WTC11 (cell line): ENCODE measurements at regions not wholly inside any gene's neighbourhood (a gene's known extent, or its start where the extent isn't known, plus 50 kb on each side); places are given as distances from the start of the nearest gene placed in this dataset.

Experiments used
- ATAC-seq: fragments of 200-7000 bp; cut with Tn5 transposase; 2 replicates; pipeline ENCODE4 v1.10.0; 2021; ENCODE audit warnings: mild to moderate bottlenecking, moderate library complexity
- CTCF ChIA-PET: fragments of 300-600 bp; sonication (Branson Sonifier 250); formaldehyde crosslinking; loops from one replicate; lab custom pipeline; 2021; ENCODE audit warnings: antibody characterized with exemption; lab: Charles Lee
- POLR2A ChIA-PET: fragments of 350-600 bp; sonication (Branson Sonifier 250); formaldehyde crosslinking; loops from one replicate; lab custom pipeline; 2021; ENCODE audit warnings: antibody characterized with exemption; lab: Charles Lee
- DNase-seq: peaks from one replicate; pipeline ENCODE4 v3.0.0; 2021; ENCODE audit warnings: low spot score
- H3K27ac Mint-ChIP-seq: 2 replicates; pipeline ENCODE4 v1.8.0; 2021; ENCODE audit warnings: mixed read lengths
- H3K27me3 Mint-ChIP-seq: 2 replicates; pipeline ENCODE4 v1.8.0; 2021; ENCODE audit warnings: low read depth, mild to moderate bottlenecking, moderate library complexity, mixed read lengths
- H3K36me3 Mint-ChIP-seq: 2 replicates; pipeline ENCODE4 v1.8.0; 2021; ENCODE audit warnings: mixed read lengths
- H3K4me1 Mint-ChIP-seq: 2 replicates; pipeline ENCODE4 v1.8.0; 2022; ENCODE audit warnings: mixed read lengths
- H3K4me3 Mint-ChIP-seq: 2 replicates; pipeline ENCODE4 v1.8.0; 2021; ENCODE audit warnings: mild to moderate bottlenecking, moderate library complexity, mixed read lengths
- H3K9me3 Mint-ChIP-seq: 2 replicates; pipeline ENCODE4 v1.8.0; 2021; ENCODE audit warnings: mixed read lengths
- ATF2 ChIP-seq: sonication (generic); formaldehyde crosslinking; IDR thresholded peaks from 2 replicates; pipeline ENCODE4 v1.8.1; 2022; ENCODE audit warnings: low read depth, missing genetic modification reagents, borderline replicate concordance
- CBFB ChIP-seq: sonication (generic); formaldehyde crosslinking; IDR thresholded peaks from 2 replicates; pipeline ENCODE4 v1.8.1; 2022; ENCODE audit warnings: mild to moderate bottlenecking, low read depth, missing genetic modification reagents
- CREB1 ChIP-seq: sonication (generic); formaldehyde crosslinking; IDR thresholded peaks from 2 replicates; pipeline ENCODE4 v1.8.0; 2023; ENCODE audit warnings: mild to moderate bottlenecking, missing genetic modification reagents
- E2F5 ChIP-seq: sonication (generic); formaldehyde crosslinking; IDR thresholded peaks from 2 replicates; pipeline ENCODE4 v1.8.1; 2022; ENCODE audit warnings: mild to moderate bottlenecking, moderate library complexity, missing genetic modification reagents
- ESRRA ChIP-seq: sonication (generic); formaldehyde crosslinking; IDR thresholded peaks from 2 replicates; pipeline ENCODE4 v1.8.1; 2022; ENCODE audit warnings: mild to moderate bottlenecking, missing genetic modification reagents, borderline replicate concordance
- GRHL2 ChIP-seq: fragments of 250-450 bp; sonication (Bioruptor Pico); IDR thresholded peaks from 2 replicates; pipeline ENCODE4 v1.8.0; 2022; ENCODE audit warnings: mild to moderate bottlenecking, moderate library complexity; ENCODE audit not compliant: insufficient replicate concordance, severe bottlenecking
- GTF2I ChIP-seq: fragments of 250-450 bp; sonication (Bioruptor Pico); conservative IDR thresholded peaks from 2 replicates; pipeline ENCODE4 v1.4.0; 2021; ENCODE audit warnings: mild to moderate bottlenecking
- HMGA2 ChIP-seq: fragments of 250-450 bp; sonication (Bioruptor Pico); IDR thresholded peaks from 2 replicates; pipeline ENCODE4 v1.4.0; 2021; ENCODE audit warnings: mild to moderate bottlenecking, moderate library complexity
- MYBL2 ChIP-seq: sonication (generic); formaldehyde crosslinking; IDR thresholded peaks from 2 replicates; pipeline ENCODE4 v1.8.1; 2023; ENCODE audit warnings: mild to moderate bottlenecking, moderate library complexity, missing genetic modification reagents
- NFYB ChIP-seq: sonication (generic); formaldehyde crosslinking; conservative IDR thresholded peaks from 2 replicates; pipeline ENCODE4 v1.8.0; 2022; ENCODE audit warnings: low read depth, missing genetic modification reagents
- RELA ChIP-seq: sonication (generic); formaldehyde crosslinking; IDR thresholded peaks from 2 replicates; pipeline ENCODE4 v1.8.1; 2022; ENCODE audit warnings: missing genetic modification reagents, mild to moderate bottlenecking, borderline replicate concordance
- STAT6 ChIP-seq: sonication (generic); formaldehyde crosslinking; conservative IDR thresholded peaks from 2 replicates; pipeline ENCODE4 v1.8.1; 2023; ENCODE audit warnings: mild to moderate bottlenecking, low read depth, missing genetic modification reagents, moderate library complexity
- ZMAT4 ChIP-seq: fragments of 250-450 bp; sonication (Bioruptor Pico); IDR thresholded peaks from 2 replicates; pipeline ENCODE4 v1.9.0; 2021; ENCODE audit warnings: mild to moderate bottlenecking
- ZNF138 ChIP-seq: sonication (generic); formaldehyde crosslinking; conservative IDR thresholded peaks from 2 replicates; pipeline ENCODE4 v1.8.1; 2022; ENCODE audit warnings: mild to moderate bottlenecking, moderate library complexity, missing genetic modification reagents
- ZNF232 ChIP-seq: sonication (generic); formaldehyde crosslinking; IDR thresholded peaks from 2 replicates; pipeline ENCODE4 v1.8.0; 2022; ENCODE audit warnings: mild to moderate bottlenecking, missing genetic modification reagents
- ZNF263 ChIP-seq: sonication (generic); formaldehyde crosslinking; IDR thresholded peaks from 2 replicates; pipeline ENCODE4 v1.8.1; 2022; ENCODE audit warnings: low read depth, mild to moderate bottlenecking, moderate library complexity, missing genetic modification reagents
- ZNF281 ChIP-seq: sonication (generic); formaldehyde crosslinking; IDR thresholded peaks from 2 replicates; pipeline ENCODE4 v1.8.0; 2023; ENCODE audit warnings: mild to moderate bottlenecking, missing genetic modification reagents
- ZNF532 ChIP-seq: fragments of 250-450 bp; sonication (Bioruptor Pico); IDR thresholded peaks from 2 replicates; pipeline ENCODE4 v1.9.0; 2021; ENCODE audit warnings: mild to moderate bottlenecking, borderline replicate concordance
- ZSCAN18 ChIP-seq: fragments of 250-450 bp; sonication (Bioruptor Pico); IDR thresholded peaks from 2 replicates; pipeline ENCODE4 v2.1.2; 2022; ENCODE audit warnings: mild to moderate bottlenecking, moderate library complexity

GRCh38 chr12:13597837-13598236, 383.6 kb downstream of the GRIN2B start:
- ATAC-seq (no peak), DNase-seq (no peak)
- H3K27ac Mint-ChIP-seq: no peak overlapping the region
- H3K36me3 Mint-ChIP-seq: peaks cover 10% of the 10 kb centered on the region
- ChIA-PET CTCF (no interaction called here), POLR2A (no interaction called here)
- peaks cover 26% of the 10 kb centered on the region for H3K4me1 Mint-ChIP-seq
- H3K27me3 Mint-ChIP-seq: no peaks in the 10 kb centered on the region; the same call in 1 of the 2 replicates
- H3K9me3 Mint-ChIP-seq: peaks cover 12% of the 10 kb centered on the region
- H3K4me3 Mint-ChIP-seq: no peak overlapping the region
- TF ChIP-seq CBFB (CRISPR knock-in tag): no peak
- TF ChIP-seq ZNF263 (CRISPR knock-in tag): no peak
- no peak for TF ChIP-seq RELA
- no peak for TF ChIP-seq ATF2 (CRISPR knock-in tag)
- no peak for TF ChIP-seq CREB1 (CRISPR knock-in tag)
- TF ChIP-seq GRHL2 (CRISPR knock-in tag): no peak
- TF ChIP-seq ZSCAN18 (CRISPR knock-in tag): no peak
- TF ChIP-seq ZNF281 (CRISPR knock-in tag): no peak
- no peak for TF ChIP-seq GTF2I (CRISPR knock-in tag)
- TF ChIP-seq ESRRA (CRISPR knock-in tag): no peak
- no peak for TF ChIP-seq E2F5 (CRISPR knock-in tag)
- no peak for TF ChIP-seq MYBL2

GRCh38 chr12:13597166-13597565, 384.2 kb downstream of the GRIN2B start:
- POLR2A ChIA-PET: interaction anchor here (0.5 kb wide), 1 partner anchor 323 kb away, joined by 4 read pairs; no protein-coding TSS in a partner anchor
- peaks cover 12% of the 10 kb centered on the region for H3K9me3 Mint-ChIP-seq
- peaks cover 10% of the 10 kb centered on the region for H3K36me3 Mint-ChIP-seq
- peaks cover 31% of the 10 kb centered on the region for H3K4me1 Mint-ChIP-seq
- no peaks in the 10 kb centered on the region; the same call in 1 of the 2 replicates for H3K27me3 Mint-ChIP-seq
- CTCF ChIA-PET: no interaction called here
- ATAC-seq: no peak
- no peak overlapping the region for H3K27ac Mint-ChIP-seq
- DNase-seq: no peak
- no peak overlapping the region for H3K4me3 Mint-ChIP-seq
- TF ChIP-seq ZMAT4: no peak
- no peak for TF ChIP-seq ZNF532 (CRISPR knock-in tag)
- no peak for TF ChIP-seq NFYB
- TF ChIP-seq ZNF232 (CRISPR knock-in tag): no peak
- no peak for TF ChIP-seq RELA
- no peak for TF ChIP-seq STAT6 (CRISPR knock-in tag)
- TF ChIP-seq HMGA2 (CRISPR knock-in tag): no peak
- TF ChIP-seq ZNF138 (CRISPR knock-in tag): no peak
